SH-SY5Y (cell line): ENCODE measurements at regions not wholly inside any gene's neighbourhood (a gene's known extent, or its start where the extent isn't known, plus 50 kb on each side); places are given as distances from the start of the nearest gene placed in this dataset.

Source experiments
- GATA2 ChIP-seq: IDR thresholded peaks from 2 replicates; pipeline ENCODE4 v1.6.1; 2011; ENCODE audit warnings: mild to moderate bottlenecking, low read depth, low read length
- GATA3 ChIP-seq: IDR thresholded peaks from 2 replicates; pipeline ENCODE4 v1.6.1; 2011; ENCODE audit warnings: low read depth, mild to moderate bottlenecking, low read length, moderate library complexity

DNA sequence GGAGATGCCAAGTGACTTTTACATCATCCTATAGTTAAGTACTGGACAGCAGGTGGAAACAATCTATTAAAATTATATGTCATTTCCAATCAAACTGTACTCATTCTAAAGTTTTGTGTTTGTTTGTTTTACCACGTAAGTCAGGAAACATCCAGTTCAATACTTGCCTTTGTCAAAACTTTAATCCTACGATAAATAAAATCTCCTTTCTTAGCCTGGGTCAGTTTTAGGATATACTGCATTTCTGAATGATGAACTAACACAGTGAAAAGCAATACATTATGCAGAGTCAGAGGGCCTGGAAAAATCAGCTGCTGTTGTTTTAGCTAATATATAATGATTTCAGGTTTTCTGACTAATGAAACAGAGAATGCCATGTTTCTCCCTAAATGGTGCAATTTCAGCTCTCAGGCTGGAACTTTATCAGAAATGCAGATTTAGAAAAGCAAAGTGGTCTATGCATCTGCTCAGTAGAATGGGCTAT is 756.4 kb downstream of the CDH11 start:
- TF ChIP-seq GATA2 (no peak), GATA3 (no peak)
